Retinal pigment epithelial cell (primary cell): ENCODE measurements at regions not wholly inside any gene's neighbourhood (a gene's known extent, or its start where the extent isn't known, plus 50 kb on each side); places are given as distances from the start of the nearest gene placed in this dataset.

Experiments
- DNase-seq: peaks from one replicate; pipeline ENCODE4 v3.0.0-alpha.2; 2010; ENCODE audit warnings: low read depth
- H3K4me3 ChIP-seq: 2 replicates; pipeline ENCODE4 v1.5.1; 2011; ENCODE audit warnings: mild to moderate bottlenecking, low read length, control low read depth, moderate library complexity
- CTCF ChIP-seq: conservative IDR thresholded peaks from 2 replicates; pipeline ENCODE4 v1.5.1; 2011; ENCODE audit warnings: low read depth, low read length, control low read depth, inconsistent platforms

DNA sequence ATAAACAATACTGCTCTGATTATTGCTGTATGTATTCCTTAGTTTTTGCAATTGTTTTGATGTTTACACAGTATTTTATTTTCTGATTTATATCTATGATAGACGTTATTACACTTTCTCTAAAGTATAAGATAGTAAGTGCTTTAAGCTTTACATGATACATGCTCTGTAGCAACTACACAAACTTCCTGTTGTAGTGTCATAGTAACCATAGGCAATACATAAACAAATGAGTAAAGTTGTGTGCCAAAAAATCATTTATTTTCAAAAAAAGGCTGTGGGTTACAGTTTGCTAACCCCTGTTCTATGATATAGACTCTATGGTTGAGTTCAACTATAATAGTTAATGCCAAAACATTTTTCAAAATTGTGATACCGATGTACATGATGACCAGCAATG is 1156.4 kb downstream of the AMY1C start:
- TF ChIP-seq CTCF, result no peak
- H3K4me3 ChIP-seq, result no peak overlapping the region
- no peak for DNase-seq

- no peak for TF ChIP-seq CTCF
- DNase-seq, result no peak
- no peak overlapping the region for H3K4me3 ChIP-seq
These were observed 1169.5 kb downstream of the AMY1C start for GRCh38 chr1:104919188-104919587.

GRCh38 chr1:104921525-104921924 is 1171.8 kb downstream of the AMY1C start:
- no peak for TF ChIP-seq CTCF
- peak; percentile 75 for DNase-seq
- no peak overlapping the region for H3K4me3 ChIP-seq

- TF ChIP-seq CTCF, result no peak
- no peak for DNase-seq
- H3K4me3 ChIP-seq, result no peak overlapping the region
These were observed 1173.4 kb downstream of the AMY1C start for GRCh38 chr1:104923075-104923474.

GRCh38 chr1:104929280-104929679 is 1179.6 kb downstream of the AMY1C start:
- no peak overlapping the region for H3K4me3 ChIP-seq
- TF ChIP-seq CTCF, result no peak
- DNase-seq, result no peak

- no peak for TF ChIP-seq CTCF
- DNase-seq, result no peak
- H3K4me3 ChIP-seq, result no peak overlapping the region
These were observed 1182.6 kb downstream of the AMY1C start for GRCh38 chr1:104932030-104932915.
